RWPE1 (cell line): ENCODE measurements at regions not wholly inside any gene's neighbourhood (a gene's known extent, or its start where the extent isn't known, plus 50 kb on each side); places are given as distances from the start of the nearest gene placed in this dataset.

Experiments
- CTCF ChIA-PET: fragments of 350-600 bp; sonication (Branson Sonifier 250); formaldehyde crosslinking; extraction: SDS; loops from one replicate; lab custom pipeline; 2021; lab: Yijun Ruan, JAX
- POLR2A ChIA-PET: fragments of 400-600 bp; formaldehyde crosslinking; extraction: SDS; loops from one replicate; lab custom pipeline; 2020; ENCODE audit warnings: antibody characterized with exemption; ENCODE audit not compliant: low non-redundant PET; lab: Yijun Ruan, JAX
- DNase-seq: peaks from one replicate; pipeline ENCODE4 v3.0.0; 2012; ENCODE audit warnings: low spot score
- H3K27ac ChIP-seq: fragments of 450-650 bp; 2 replicates; pipeline ENCODE4 v1.5.1; 2017
- CTCF ChIP-seq: fragments of 450-650 bp; conservative IDR thresholded peaks from 2 replicates; pipeline ENCODE4 v1.5.1; 2017; ENCODE audit warnings: low read depth, mild to moderate bottlenecking

DNA sequence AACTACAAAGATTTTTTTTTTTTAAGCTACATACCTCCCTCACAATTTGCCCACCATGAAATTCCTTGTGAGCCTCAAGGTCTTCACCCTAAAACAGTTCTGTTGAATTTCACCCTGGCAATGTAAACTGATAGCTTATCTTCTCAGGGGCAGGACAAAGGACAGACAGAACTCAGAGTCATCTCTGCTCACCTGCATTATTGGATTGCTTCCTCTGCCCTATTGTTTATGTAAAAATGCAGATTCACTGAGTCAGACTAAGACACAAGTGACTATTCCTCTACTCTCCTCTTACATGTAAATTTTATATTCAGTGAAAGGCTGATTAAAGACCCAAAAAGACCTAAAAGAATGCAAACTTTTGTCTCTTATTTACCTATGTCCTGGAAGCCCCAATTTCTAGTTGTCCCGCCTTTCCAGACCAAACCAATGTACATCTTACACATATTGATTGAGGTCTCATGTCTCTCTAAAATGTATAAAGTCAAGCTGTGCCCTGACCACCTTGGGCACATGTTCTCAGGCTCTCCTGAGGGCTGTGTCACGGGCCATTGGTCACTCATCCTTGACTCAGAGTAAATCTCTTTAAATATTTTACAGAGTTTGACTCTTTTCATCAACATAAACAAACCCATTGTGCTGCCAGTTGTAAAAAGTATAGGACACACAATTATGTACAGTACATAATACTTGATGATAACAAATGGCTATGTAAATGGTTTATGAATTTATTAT, 440.2 kb downstream of the HTR7 start:
- no peak for TF ChIP-seq CTCF
- DNase-seq, result no peak
- ChIA-PET POLR2A (no interaction called here), CTCF (interaction anchor here (0.7 kb wide), 2 partner anchors 59 to 321 kb away, joined by 3 read pairs; no protein-coding TSS in a partner anchor)
- H3K27ac ChIP-seq, result no peak overlapping the region

DNA sequence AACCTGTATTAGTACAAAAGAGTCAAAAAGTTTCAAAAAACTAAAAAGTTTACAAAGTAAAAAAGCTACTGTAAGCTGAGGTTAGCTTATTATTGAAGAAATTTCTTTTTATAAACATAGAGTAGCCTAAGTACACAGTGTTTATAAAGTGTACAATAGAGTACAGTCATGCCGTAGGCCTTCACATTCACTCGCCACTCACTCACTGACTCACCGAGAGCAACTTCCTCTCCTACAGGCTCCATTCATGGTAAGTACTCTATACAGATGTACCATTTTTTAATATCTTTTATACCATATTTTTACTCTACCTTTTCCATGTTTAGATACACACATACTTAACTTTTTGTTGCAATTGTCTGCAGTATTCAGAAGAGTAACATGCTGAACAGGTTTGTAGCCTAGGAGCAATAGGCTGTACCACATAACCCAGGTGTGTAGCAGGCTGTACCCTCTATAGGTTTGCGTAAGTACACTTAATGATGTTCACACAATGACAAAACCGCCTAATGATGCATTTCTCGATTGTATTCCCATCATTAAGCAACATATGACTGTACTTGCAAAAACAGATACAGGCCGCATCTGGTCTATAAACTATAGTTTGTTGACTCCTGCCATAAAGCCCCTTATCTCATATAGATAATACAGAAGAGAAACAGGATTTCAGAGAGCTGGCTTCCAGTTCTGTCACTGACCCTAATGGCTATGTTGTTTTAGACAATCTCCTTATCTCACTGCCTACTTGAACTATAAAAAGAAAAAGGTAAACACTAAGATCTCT, 438.8 kb downstream of the HTR7 start:
- ChIA-PET CTCF (no interaction called here), POLR2A (no interaction called here)
- TF ChIP-seq CTCF, result no peak
- peak; percentile 50 for DNase-seq
- peak overlapping the region; percentile 63 for H3K27ac ChIP-seq

DNA sequence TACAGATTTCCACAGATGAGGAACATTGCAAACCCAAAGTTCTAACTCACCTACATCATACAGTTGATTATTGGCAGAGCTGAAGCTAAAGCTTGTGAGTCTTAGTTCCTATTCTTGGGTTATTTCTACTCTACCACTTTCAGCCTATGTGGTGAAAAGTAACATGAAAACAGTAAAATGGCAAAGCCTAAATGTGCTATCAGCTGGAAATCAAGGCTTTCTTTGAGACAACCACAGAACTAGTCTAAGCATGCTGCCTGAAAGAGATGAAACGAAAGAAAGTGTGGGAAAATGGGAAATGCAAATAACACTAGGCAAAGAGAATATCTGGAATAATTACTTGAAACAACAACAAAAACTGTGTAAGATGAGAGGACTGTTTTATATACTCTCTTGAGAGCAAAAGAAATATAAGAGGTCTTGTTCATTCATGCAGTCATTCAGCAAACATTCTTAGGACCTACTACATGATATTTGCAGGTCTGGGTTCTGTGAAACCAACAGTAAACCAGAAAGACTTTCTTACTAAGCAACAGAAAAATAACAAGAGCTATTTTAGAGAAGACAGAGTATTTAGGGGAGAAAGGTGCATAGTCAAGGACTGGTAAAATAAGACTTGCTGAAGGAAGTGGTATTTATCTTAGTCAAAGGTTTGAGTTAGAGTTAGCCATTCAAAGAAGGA, 437.1 kb downstream of the HTR7 start:
- DNase-seq, result no peak
- POLR2A ChIA-PET, result no interaction called here
- CTCF ChIA-PET, result no interaction called here
- TF ChIP-seq CTCF, result no peak
- H3K27ac ChIP-seq, result no peak overlapping the region

- DNase-seq, result no peak
- H3K27ac ChIP-seq, result no peak overlapping the region
- TF ChIP-seq CTCF, result no peak
- ChIA-PET POLR2A (no interaction called here), CTCF (no interaction called here)
Measured at GRCh38 chr10:90421874-90422273, 436.0 kb downstream of the HTR7 start.

- ChIA-PET CTCF (no interaction called here), POLR2A (no interaction called here)
- H3K27ac ChIP-seq, result no peak overlapping the region
- no peak for DNase-seq
- TF ChIP-seq CTCF, result no peak
Measured at GRCh38 chr10:90424730-90425129, 433.1 kb downstream of the HTR7 start.

- POLR2A ChIA-PET, result no interaction called here
- DNase-seq, result no peak
- H3K27ac ChIP-seq, result no peak overlapping the region
- no peak for TF ChIP-seq CTCF
- CTCF ChIA-PET, result no interaction called here
Measured at GRCh38 chr10:90430186-90430585, 427.7 kb downstream of the HTR7 start.
